Neural cell (in vitro differentiated cells): ENCODE measurements at regions not wholly inside any gene's neighbourhood (a gene's known extent, or its start where the extent isn't known, plus 50 kb on each side); places are given as distances from the start of the nearest gene placed in this dataset.

Source experiments
- CTCF ChIP-seq: fragments of 450-650 bp; IDR thresholded peaks from 2 replicates; pipeline ENCODE4 v1.5.1; 2014; ENCODE audit warnings: antibody characterized with exemption, mild to moderate bottlenecking, moderate library complexity; ENCODE audit not compliant: poor library complexity, severe bottlenecking
- EZH2 ChIP-seq: fragments of 200-600, 300-800 bp; shearing (Covaris generic), sonication (generic); IDR thresholded peaks from 2 replicates; pipeline ENCODE4 v1.6.1; 2014; ENCODE audit warnings: antibody characterized with exemption, low read length, borderline replicate concordance, mild to moderate bottlenecking; ENCODE audit not compliant: insufficient read depth, poor library complexity, severe bottlenecking
- POLR2AphosphoS5 ChIP-seq: IDR thresholded peaks from 2 replicates; pipeline ENCODE4 v1.6.1; 2012
- RAD21 ChIP-seq: fragments of 450-650 bp; conservative IDR thresholded peaks from 2 replicates; pipeline ENCODE4 v1.6.1; 2014; ENCODE audit warnings: antibody characterized with exemption, mild to moderate bottlenecking, moderate library complexity
- TAF1 ChIP-seq: IDR thresholded peaks from 2 replicates; pipeline ENCODE4 v1.6.1; 2012; ENCODE audit warnings: low read depth
- TF ChIP-seq, protein P1 (sequence below): IDR thresholded peaks from 2 replicates; pipeline ENCODE4 v1.6.1; 2012; ENCODE audit warnings: borderline replicate concordance

DNA sequence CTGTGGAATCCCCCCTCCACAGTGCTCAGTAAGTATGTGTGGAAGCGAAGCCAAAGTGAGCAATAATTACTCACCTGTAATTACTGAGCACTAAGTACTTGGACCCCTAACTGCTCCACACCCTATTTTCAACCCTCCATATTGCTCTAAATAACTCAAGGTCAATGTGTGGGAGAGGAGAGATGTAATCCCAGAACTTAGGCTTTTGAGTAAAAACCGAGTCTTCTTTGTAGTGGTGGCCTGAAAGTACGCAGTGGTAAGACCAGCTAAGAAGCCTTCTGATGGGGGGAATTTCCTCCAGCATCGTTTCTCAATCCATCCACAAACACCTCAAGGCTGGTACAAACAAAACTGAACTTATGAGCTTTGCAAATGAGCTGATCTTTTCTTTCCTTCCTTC lies 551.6 kb downstream of the ZEB2 start:
- no peak for TF ChIP-seq EZH2
- no peak for TF ChIP-seq RAD21
- TF ChIP-seq CTCF = no peak
- TF ChIP-seq TAF1 = no peak
- TF ChIP-seq POLR2AphosphoS5 = no peak
- TF ChIP-seq, protein P1, sequence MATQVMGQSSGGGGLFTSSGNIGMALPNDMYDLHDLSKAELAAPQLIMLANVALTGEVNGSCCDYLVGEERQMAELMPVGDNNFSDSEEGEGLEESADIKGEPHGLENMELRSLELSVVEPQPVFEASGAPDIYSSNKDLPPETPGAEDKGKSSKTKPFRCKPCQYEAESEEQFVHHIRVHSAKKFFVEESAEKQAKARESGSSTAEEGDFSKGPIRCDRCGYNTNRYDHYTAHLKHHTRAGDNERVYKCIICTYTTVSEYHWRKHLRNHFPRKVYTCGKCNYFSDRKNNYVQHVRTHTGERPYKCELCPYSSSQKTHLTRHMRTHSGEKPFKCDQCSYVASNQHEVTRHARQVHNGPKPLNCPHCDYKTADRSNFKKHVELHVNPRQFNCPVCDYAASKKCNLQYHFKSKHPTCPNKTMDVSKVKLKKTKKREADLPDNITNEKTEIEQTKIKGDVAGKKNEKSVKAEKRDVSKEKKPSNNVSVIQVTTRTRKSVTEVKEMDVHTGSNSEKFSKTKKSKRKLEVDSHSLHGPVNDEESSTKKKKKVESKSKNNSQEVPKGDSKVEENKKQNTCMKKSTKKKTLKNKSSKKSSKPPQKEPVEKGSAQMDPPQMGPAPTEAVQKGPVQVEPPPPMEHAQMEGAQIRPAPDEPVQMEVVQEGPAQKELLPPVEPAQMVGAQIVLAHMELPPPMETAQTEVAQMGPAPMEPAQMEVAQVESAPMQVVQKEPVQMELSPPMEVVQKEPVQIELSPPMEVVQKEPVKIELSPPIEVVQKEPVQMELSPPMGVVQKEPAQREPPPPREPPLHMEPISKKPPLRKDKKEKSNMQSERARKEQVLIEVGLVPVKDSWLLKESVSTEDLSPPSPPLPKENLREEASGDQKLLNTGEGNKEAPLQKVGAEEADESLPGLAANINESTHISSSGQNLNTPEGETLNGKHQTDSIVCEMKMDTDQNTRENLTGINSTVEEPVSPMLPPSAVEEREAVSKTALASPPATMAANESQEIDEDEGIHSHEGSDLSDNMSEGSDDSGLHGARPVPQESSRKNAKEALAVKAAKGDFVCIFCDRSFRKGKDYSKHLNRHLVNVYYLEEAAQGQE = no peak
